Nephron (organoid): ENCODE measurements at regions not wholly inside any gene's neighbourhood (a gene's known extent, or its start where the extent isn't known, plus 50 kb on each side); places are given as distances from the start of the nearest gene placed in this dataset.

Experiments used
- H3K27ac Mint-ChIP-seq, 3 experiments: 2 replicates each; pipeline ENCODE4 v1.8.0; 2020; ENCODE audit warnings: mixed read lengths in 3 of 3, mild to moderate bottlenecking in 2 of 3, moderate library complexity in 1 of 3
- H3K27me3 Mint-ChIP-seq: 2 replicates; pipeline ENCODE4 v1.8.0; 2021; ENCODE audit warnings: low read depth, mild to moderate bottlenecking, moderate library complexity, mixed read lengths
- H3K36me3 Mint-ChIP-seq: 2 replicates; pipeline ENCODE4 v1.8.0; 2020; ENCODE audit warnings: low read depth, mixed read lengths
- H3K4me1 Mint-ChIP-seq: 2 replicates; pipeline ENCODE4 v1.8.0; 2020; ENCODE audit warnings: mixed read lengths
- H3K4me3 Mint-ChIP-seq, 3 experiments: 2 replicates each; pipeline ENCODE4 v1.8.0; 2020; ENCODE audit warnings: mild to moderate bottlenecking in 3 of 3, mixed read lengths in 3 of 3, moderate library complexity in 2 of 3
- H3K9me3 Mint-ChIP-seq: 2 replicates; pipeline ENCODE4 v1.8.0; 2020; ENCODE audit warnings: mixed read lengths
- TF ChIP-seq, protein P1 (sequence below), 3 experiments: fragments of 200-600 bp; sonication (generic); IDR thresholded peaks; one replicate each; pipeline ENCODE4 v1.5.0; 2021; ENCODE audit warnings: antibody characterized with exemption in 3 of 3; ENCODE audit not compliant: unreplicated experiment in 3 of 3

- Mint-ChIP-seq H3K4me3 (peak overlapping the region; percentile 60 to 85 (median 79)), H3K36me3 (no peaks in the 10 kb centered on the region), H3K27me3 (no peaks in the 10 kb centered on the region), H3K9me3 (no peaks in the 10 kb centered on the region), H3K27ac (peak overlapping the region; percentile 96 to 100 (median 97)), H3K4me1 (peaks cover 74% of the 10 kb centered on the region)
- TF ChIP-seq, protein P1, sequence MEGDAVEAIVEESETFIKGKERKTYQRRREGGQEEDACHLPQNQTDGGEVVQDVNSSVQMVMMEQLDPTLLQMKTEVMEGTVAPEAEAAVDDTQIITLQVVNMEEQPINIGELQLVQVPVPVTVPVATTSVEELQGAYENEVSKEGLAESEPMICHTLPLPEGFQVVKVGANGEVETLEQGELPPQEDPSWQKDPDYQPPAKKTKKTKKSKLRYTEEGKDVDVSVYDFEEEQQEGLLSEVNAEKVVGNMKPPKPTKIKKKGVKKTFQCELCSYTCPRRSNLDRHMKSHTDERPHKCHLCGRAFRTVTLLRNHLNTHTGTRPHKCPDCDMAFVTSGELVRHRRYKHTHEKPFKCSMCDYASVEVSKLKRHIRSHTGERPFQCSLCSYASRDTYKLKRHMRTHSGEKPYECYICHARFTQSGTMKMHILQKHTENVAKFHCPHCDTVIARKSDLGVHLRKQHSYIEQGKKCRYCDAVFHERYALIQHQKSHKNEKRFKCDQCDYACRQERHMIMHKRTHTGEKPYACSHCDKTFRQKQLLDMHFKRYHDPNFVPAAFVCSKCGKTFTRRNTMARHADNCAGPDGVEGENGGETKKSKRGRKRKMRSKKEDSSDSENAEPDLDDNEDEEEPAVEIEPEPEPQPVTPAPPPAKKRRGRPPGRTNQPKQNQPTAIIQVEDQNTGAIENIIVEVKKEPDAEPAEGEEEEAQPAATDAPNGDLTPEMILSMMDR (IDR thresholded peaks at IDR 0.05; ENCODE audit: unreplicated experiment in 3 of 3), result no peak
Measured at GRCh38 chr20:53736757-53737395, 143.2 kb upstream of the ZNF217 start.

- TF ChIP-seq, protein P1 (IDR thresholded peaks at IDR 0.05; ENCODE audit: unreplicated experiment in 3 of 3), result no peak
- Mint-ChIP-seq H3K4me1 (peaks cover 72% of the 10 kb centered on the region), H3K4me3 (peak overlapping the region; percentile 60 to 85 (median 79)), H3K27ac (peak overlapping the region; percentile 96 to 100 (median 97)), H3K36me3 (no peaks in the 10 kb centered on the region), H3K9me3 (no peaks in the 10 kb centered on the region), H3K27me3 (no peaks in the 10 kb centered on the region)
Measured at GRCh38 chr20:53736122-53736756, 142.6 kb upstream of the ZNF217 start.

- H3K4me1 Mint-ChIP-seq, result peaks cover 67% of the 10 kb centered on the region
- H3K4me3 Mint-ChIP-seq, result peak overlapping the region in 2 of 3 experiments; percentile 0 to 85
- TF ChIP-seq, protein P1 (IDR thresholded peaks at IDR 0.05; ENCODE audit: unreplicated experiment in 3 of 3), result no peak
- H3K9me3 Mint-ChIP-seq, result no peaks in the 10 kb centered on the region
- peak overlapping the region; percentile 96 to 100 (median 97) for H3K27ac Mint-ChIP-seq
- H3K27me3 Mint-ChIP-seq, result no peaks in the 10 kb centered on the region
- no peaks in the 10 kb centered on the region for H3K36me3 Mint-ChIP-seq
Measured at GRCh38 chr20:53735536-53736050, 142.0 kb upstream of the ZNF217 start.

GRCh38 chr20:53734006-53734688, 140.5 kb upstream of the ZNF217 start:
- no peaks in the 10 kb centered on the region for H3K9me3 Mint-ChIP-seq
- no peaks in the 10 kb centered on the region for H3K36me3 Mint-ChIP-seq
- H3K27me3 Mint-ChIP-seq, result no peaks in the 10 kb centered on the region
- TF ChIP-seq, protein P1 (IDR thresholded peaks at IDR 0.05; ENCODE audit: unreplicated experiment in 3 of 3), result no peak
- peaks cover 56% of the 10 kb centered on the region for H3K4me1 Mint-ChIP-seq
- peak overlapping the region in 1 of 3 experiments; percentile 2 for H3K4me3 Mint-ChIP-seq
- peak overlapping the region; percentile 2 to 68 (median 10) for H3K27ac Mint-ChIP-seq

DNA sequence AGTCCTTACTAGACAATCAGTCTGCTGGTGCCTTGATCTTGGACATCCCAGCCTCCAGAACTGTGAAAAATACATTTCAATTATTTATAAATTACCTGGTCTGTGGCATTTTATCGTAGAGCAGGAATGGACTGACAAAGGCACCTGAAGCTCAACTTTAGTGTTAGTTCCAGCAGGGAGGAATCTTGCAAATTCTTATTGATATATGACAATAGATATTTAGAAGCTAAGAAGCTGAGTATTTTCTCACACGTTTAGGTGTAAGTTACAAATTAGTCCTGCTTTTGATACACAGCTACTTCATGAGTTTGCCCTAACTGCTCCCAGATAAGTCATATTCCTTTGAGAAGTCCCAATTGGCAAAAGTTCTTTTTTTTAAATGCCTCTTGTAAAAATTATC, 138.0 kb upstream of the ZNF217 start:
- H3K27ac Mint-ChIP-seq, result no peak overlapping the region
- TF ChIP-seq, protein P1 (IDR thresholded peaks at IDR 0.05; ENCODE audit: unreplicated experiment in 3 of 3), result no peak
- H3K27me3 Mint-ChIP-seq, result no peaks in the 10 kb centered on the region

More for the DNA sequence above, 138.0 kb upstream of the ZNF217 start:
- Mint-ChIP-seq H3K4me1 (peaks cover 30% of the 10 kb centered on the region), H3K9me3 (no peaks in the 10 kb centered on the region), H3K36me3 (no peaks in the 10 kb centered on the region), H3K4me3 (no peak overlapping the region)
